NCI-H2227 treated with DMSO at 0.1 percent for 48 hours (cell line): ENCODE measurements at regions not wholly inside any gene's neighbourhood (a gene's known extent, or its start where the extent isn't known, plus 50 kb on each side); places are given as distances from the start of the nearest gene placed in this dataset.
"Not testable (repeated sequence)": the region's sequence is repeated elsewhere in the genome, so short reads cannot be mapped to it uniquely, and the experiment has no call there.

Experiments used
- DNase-seq: peaks from one replicate; lab custom pipeline; 2025; lab: John Stamatoyannopoulos, UW

DNA sequence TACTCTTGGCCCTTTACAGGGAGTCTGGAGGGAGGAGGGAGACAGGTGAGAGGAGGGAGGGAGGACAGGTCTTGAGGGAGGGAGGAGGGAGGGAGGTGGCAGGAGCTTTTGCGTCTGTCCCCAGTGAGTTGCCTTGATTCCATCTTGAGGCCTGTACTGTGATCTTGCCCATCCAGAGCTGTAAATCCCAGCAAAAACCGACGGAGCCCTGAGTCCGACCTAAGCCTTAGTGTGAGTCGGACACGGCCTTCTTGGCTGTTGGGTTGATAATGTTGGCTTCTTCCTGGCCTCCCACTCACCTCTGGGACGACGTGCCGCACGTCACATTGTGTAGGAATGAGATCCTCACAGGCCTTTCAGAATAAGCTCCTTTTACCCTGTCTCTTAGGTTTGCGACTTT, 72.5 kb downstream of the RGS12 start:
- DNase-seq = no peak

- no peak for DNase-seq
These were observed 73.3 kb downstream of the RGS12 start for GRCh38 chr4:3365871-3366842.

DNA sequence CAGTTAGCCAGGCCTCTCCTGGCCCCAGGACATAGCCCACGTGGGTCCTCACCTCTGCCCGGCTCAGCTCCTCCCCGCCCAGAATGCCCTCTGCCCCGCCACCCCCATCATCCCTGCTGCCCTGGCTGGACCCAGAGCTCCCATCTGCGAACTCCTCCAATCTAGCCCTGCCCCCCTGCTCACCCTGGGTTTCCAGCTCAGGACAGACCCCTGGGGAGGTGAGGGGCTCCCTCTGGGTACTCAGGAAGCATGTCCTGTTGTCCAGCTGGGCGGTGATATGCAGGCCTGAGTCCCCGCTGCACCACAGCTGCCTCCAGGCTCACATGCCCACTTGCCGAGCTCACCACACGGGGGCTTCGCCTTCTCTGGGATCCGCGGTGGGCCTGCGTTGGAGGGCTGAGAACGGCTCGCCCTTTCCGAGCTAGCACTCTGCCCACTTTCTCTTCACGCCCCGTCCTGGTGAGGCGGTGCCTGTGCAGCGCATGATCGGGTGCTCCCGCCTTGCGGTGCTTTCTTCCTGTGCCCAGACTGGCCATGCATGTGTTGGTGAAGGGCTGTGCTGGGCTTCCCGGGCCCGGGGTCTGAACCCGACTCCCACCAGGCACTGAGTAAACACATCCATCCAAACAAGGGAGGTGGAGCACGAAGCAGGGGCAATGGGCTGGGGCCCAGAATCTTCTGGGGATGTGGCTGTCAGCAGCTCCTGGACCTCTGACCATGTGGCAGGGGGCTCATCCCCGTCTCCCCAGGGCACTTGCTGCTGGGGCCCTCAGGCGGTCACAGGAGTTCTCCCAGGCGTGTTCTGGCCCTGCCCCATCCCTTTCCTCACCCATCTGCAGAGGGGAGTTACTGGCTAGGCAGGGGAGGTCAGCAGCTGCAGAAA, 74.3 kb downstream of the RGS12 start:
- no peak for DNase-seq

GRCh38 chr4:3367866-3368265, 73.9 kb upstream of the HGFAC start:
- DNase-seq = no peak

DNA sequence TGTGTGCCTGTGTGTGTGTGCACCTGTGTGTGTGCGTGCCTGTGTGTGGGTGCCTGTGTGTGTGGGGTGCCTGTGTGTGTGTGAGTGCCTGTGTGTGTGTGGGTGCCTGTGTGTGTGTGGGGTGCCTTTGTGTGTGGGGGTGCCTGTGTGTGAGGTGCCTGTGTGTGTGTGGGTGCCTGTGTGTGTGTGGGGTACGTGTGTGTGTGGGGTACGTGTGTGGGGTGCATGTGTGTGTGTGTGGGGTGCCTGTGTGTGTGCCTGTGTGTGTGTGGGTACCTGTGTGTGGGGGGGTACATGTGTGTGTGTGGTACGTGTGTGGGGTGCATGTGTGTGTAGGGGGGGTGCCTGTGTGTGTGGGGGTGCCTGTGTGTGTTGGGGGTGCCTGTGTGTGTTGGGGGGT, 73.4 kb upstream of the HGFAC start:
- no peak for DNase-seq

- DNase-seq = no peak
These were observed 72.7 kb upstream of the HGFAC start for GRCh38 chr4:3368841-3369760.

- DNase-seq = peak; percentile 27
These were observed 71.7 kb upstream of the HGFAC start for GRCh38 chr4:3369781-3370674.

DNA sequence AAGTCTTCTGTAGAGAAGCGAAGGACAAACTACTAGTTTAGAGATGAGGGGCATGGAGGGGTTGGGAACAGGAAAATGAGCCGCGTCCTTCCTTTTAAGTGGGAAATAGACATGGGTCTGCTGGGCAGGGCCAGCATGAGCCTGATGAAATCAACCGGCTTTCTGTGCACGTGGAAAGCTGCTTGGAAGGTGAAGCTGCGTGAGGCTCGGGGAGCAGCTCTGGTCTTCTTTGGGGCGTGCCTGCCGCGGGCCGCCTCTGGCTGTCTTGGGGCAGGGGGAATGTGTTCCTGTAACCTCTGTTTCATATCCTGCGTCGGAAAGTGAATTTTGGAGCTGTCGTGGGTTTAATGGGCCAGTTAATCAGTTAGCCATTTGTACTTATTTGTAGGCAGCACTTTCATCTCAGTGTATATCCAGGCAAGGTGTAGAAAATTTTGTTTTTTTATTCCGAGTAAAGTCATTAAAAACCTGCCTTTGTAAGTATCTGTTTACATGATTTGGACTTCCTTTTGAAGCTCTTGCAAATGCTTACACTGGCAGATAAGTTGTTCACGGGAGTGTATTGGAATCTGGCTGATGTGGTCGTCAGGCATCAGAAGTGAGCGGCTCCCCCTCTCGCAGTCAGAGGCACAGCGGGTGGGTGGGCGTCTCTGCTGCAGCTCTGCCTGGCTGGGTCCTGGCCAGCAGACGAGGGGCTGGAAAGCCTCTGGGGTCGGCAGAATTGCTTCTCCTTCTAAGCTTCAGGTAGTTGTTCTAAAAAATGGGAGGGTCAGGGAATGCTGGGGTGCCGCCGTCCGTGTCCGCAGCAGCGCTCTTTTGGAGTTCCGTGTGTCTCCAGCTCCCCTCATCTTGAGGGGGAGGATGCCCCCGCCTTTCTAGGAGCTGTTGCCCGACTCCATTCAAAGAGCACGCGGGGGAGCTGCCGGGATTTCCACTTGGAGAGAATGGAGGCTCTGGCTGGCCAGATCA, 70.5 kb upstream of the HGFAC start:
- DNase-seq = no peak

GRCh38 chr4:3372264-3372932, 69.4 kb upstream of the HGFAC start:
- DNase-seq = no peak

- no peak for DNase-seq
These were observed 68.8 kb upstream of the HGFAC start for GRCh38 chr4:3372933-3373465.

DNA sequence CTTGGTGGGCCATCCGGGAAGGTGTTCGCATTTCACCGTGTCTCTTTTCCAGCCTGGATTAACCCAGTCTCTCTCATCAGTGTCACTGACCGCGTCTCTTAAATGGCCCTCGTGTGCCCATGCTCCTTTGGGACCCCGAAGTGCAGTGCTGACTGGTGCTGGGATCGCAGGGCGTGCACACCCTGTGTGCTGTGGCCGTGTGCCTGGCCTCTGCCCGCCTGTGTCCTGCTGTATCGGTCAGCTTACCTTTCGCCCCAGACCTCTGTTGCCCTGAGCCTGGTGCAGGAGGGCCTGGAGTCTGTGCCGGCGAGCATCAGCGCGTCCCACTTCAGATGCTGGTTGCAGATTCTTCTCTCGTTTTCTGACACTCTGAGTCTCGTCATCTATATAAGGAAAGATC, 68.3 kb upstream of the HGFAC start:
- no peak for DNase-seq

- no peak for DNase-seq
These were observed 67.6 kb upstream of the HGFAC start for GRCh38 chr4:3374011-3374645.

- DNase-seq = no peak
These were observed 67.1 kb upstream of the HGFAC start for GRCh38 chr4:3374667-3375066.

DNA sequence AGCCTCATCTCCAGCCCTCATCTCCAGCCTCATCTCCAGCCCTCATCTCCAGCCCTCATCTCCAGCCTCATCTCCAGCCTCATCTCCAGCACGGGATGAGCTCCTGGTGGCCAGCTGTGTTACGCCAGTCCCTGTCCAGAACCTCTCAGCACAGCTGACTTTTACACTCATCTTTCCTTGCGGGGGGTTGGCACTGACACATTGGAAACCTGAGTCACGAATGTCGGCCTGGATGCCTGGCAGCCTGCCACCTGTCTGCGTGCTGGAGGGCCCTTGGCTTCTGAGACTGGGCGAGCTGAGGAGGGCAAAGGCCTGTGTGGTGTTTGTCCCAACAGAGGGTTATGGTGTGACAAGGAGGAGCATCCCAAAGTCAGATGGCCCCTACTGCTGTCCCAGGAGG, 66.1 kb upstream of the HGFAC start:
- DNase-seq = no peak

DNA sequence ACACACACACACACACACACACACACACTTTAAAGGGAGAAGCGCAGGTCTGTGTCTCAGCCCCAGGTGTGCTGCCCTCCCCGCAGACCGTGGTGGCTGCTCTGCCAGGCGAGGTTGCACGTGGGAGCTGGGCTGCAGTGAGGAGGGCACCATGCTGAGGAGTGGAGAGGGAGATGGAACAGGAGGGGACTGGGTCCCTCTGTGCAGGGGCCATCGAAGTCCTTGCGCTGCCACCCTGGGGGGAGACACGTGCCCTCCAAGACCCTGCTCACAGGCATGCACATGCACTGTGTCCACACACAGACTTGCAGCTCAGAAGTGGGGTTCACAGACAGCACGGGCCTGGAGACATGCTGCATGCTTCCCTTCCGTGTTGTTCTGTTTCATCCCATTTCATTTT, 65.5 kb upstream of the HGFAC start:
- no peak for DNase-seq

DNA sequence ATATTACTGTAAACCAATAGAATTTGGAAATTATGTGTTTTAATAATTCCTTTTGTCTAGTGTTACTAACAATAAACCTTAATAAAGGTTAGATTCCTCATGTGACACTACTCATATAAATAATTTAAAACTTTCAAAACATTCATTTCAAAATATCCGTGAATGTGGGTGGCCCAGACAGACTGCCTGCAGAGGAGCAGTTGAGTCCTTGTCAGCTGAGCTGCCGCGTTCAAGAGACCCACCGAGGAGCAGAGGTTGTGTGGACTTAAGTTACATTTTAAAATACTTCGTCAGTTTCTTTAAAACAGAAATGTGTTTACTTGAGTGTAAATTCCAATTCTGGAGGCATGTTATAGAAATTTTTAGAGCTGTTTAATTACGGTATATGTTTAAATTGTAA, 64.2 kb upstream of the HGFAC start:
- no peak for DNase-seq

- DNase-seq = not testable (repeated sequence)
These were observed 61.4 kb upstream of the HGFAC start for GRCh38 chr4:3380336-3380735.

DNA sequence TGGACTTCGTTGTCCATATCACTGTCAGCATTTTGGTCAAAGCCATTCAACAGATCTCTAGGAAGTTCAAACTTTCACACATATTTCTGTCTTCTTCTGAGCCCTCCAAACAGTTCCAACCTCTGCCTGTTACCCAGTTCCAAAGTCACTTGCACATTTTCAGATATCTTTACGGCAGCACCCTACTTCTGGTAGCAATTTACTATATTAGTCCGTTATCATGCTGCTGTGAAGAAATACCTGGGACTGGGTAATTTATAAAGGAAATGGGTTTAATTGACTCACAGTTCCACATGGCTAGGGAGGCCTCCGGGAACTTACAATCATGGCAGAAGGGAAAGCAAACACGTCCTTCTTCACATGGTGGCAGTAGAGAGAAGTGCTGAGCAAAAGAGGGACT, 60.6 kb upstream of the HGFAC start:
- not testable (repeated sequence) for DNase-seq
